Endodermal cell (in vitro differentiated cells): ENCODE measurements at regions not wholly inside any gene's neighbourhood (a gene's known extent, or its start where the extent isn't known, plus 50 kb on each side); places are given as distances from the start of the nearest gene placed in this dataset.
A peak's percentile ranks its signal among the peaks of the same experiment; 100 is the strongest.

Source experiments
- DNase-seq: peaks from one replicate; pipeline ENCODE4 v3.0.0-alpha.2; 2017
- H3K27ac ChIP-seq: 2 replicates; pipeline ENCODE4 v1.5.1; 2013; ENCODE audit warnings: mild to moderate bottlenecking, low read depth, low read length, moderate library complexity
- H3K27me3 ChIP-seq: 2 replicates; pipeline ENCODE4 v1.6.1; 2013; ENCODE audit warnings: mild to moderate bottlenecking, low read length, moderate library complexity; ENCODE audit not compliant: insufficient read depth, control insufficient read depth, poor library complexity, severe bottlenecking
- H3K36me3 ChIP-seq: 2 replicates; pipeline ENCODE4 v1.7.0; 2013; ENCODE audit warnings: mild to moderate bottlenecking, low read length, moderate library complexity; ENCODE audit not compliant: control insufficient read depth, insufficient read depth
- H3K4me1 ChIP-seq: one replicate; pipeline ENCODE4 v1.7.0; 2013; ENCODE audit warnings: low read length; ENCODE audit not compliant: control insufficient read depth, insufficient read depth
- H3K4me3 ChIP-seq: 2 replicates; pipeline ENCODE4 v1.5.1; 2013; ENCODE audit warnings: mild to moderate bottlenecking, low read length, moderate library complexity
- H3K9ac ChIP-seq: 2 replicates; pipeline ENCODE4 v1.6.1; 2013; ENCODE audit warnings: mild to moderate bottlenecking, low read length, moderate library complexity; ENCODE audit not compliant: poor library complexity, severe bottlenecking; ENCODE audit errors: extremely low read depth
- H3K9me3 ChIP-seq: 2 replicates; pipeline ENCODE4 v1.6.1; 2013; ENCODE audit warnings: mild to moderate bottlenecking, low read length, moderate library complexity; ENCODE audit not compliant: control insufficient read depth
- H3K27ac Mint-ChIP-seq: 2 replicates; pipeline ENCODE4 v1.8.0; 2020; ENCODE audit warnings: mixed read lengths
- H3K27me3 Mint-ChIP-seq: 2 replicates; pipeline ENCODE4 v1.8.0; 2021; ENCODE audit warnings: mild to moderate bottlenecking, mixed read lengths; ENCODE audit not compliant: insufficient read depth
- H3K36me3 Mint-ChIP-seq: 2 replicates; pipeline ENCODE4 v1.8.0; 2020; ENCODE audit warnings: low read depth, mixed read lengths
- H3K4me1 Mint-ChIP-seq: 2 replicates; pipeline ENCODE4 v1.8.0; 2020; ENCODE audit warnings: mixed read lengths
- H3K4me3 Mint-ChIP-seq: 2 replicates; pipeline ENCODE4 v1.8.0; 2020; ENCODE audit warnings: mild to moderate bottlenecking, moderate library complexity, mixed read lengths
- H3K9me3 Mint-ChIP-seq: 2 replicates; pipeline ENCODE4 v1.8.0; 2020; ENCODE audit warnings: mild to moderate bottlenecking, mixed read lengths
- CTCF ChIP-seq: fragments of 200-600 bp; sonication (generic); conservative IDR thresholded peaks from 2 replicates; pipeline ENCODE4 v1.5.0; 2021; ENCODE audit warnings: antibody characterized with exemption, mild to moderate bottlenecking
- WGBS, 2 experiments: methylation state at CpG; one replicate each; pipeline versions ENCODE4 v1.1.5 to v1.1.7; 2013; ENCODE audit warnings: missing lambda C conversion rate in 2 of 2, mixed read lengths in 1 of 2; ENCODE audit not compliant: insufficient coverage in 1 of 2, insufficient read length in 1 of 2; 5-methylcytosine and 5-hydroxymethylcytosine counted together

- peaks cover 5% of the 10 kb centered on the region for H3K9me3 ChIP-seq
- Mint-ChIP-seq H3K36me3 (peaks cover 2% of the 10 kb centered on the region), H3K4me1 (peaks cover 24% of the 10 kb centered on the region), H3K27me3 (no peaks in the 10 kb centered on the region), H3K9me3 (peaks cover 11% of the 10 kb centered on the region), H3K4me3 (no peak overlapping the region), H3K27ac (no peak overlapping the region)
- peaks cover 7% of the 10 kb centered on the region for H3K4me1 ChIP-seq
- no peaks in the 10 kb centered on the region for H3K36me3 ChIP-seq
- H3K9ac ChIP-seq, result no peak overlapping the region
- no peaks in the 10 kb centered on the region for H3K27me3 ChIP-seq
- no peak for DNase-seq
- TF ChIP-seq CTCF, result no peak
- H3K4me3 ChIP-seq, result no peak overlapping the region
- no peak overlapping the region for H3K27ac ChIP-seq
- 75 to 88% methylated on average over 1 of the region's 1 CpG for WGBS, 2 experiments
Observed at GRCh38 chr12:33129500-33129899, 232.9 kb upstream of the PKP2 start.

GRCh38 chr12:33125755-33126154, 229.2 kb upstream of the PKP2 start:
- peak overlapping the region; percentile 85 for H3K27ac Mint-ChIP-seq
- no peaks in the 10 kb centered on the region for H3K27me3 Mint-ChIP-seq
- peaks cover 28% of the 10 kb centered on the region for H3K4me1 Mint-ChIP-seq

GRCh38 chr12:33116284-33116683, 219.7 kb upstream of the PKP2 start:
- Mint-ChIP-seq H3K36me3 (no peaks in the 10 kb centered on the region), H3K4me3 (no peak overlapping the region), H3K27me3 (no peaks in the 10 kb centered on the region), H3K9me3 (no peaks in the 10 kb centered on the region), H3K27ac (peak overlapping the region; percentile 27), H3K4me1 (peaks cover 4% of the 10 kb centered on the region)
- WGBS, 2 experiments, result 70% methylated on average over 1 of the region's 1 CpG; no CpG with 5 or more reads in 1 of the 2 experiments
- no peaks in the 10 kb centered on the region for H3K36me3 ChIP-seq
- H3K4me3 ChIP-seq, result no peak overlapping the region
- no peaks in the 10 kb centered on the region for H3K9me3 ChIP-seq
- no peak for TF ChIP-seq CTCF
- H3K9ac ChIP-seq, result no peak overlapping the region
- DNase-seq, result peak; percentile 52
- H3K27ac ChIP-seq, result no peak overlapping the region
- no peaks in the 10 kb centered on the region for H3K4me1 ChIP-seq
- no peaks in the 10 kb centered on the region for H3K27me3 ChIP-seq

More at GRCh38 chr12:33125755-33126154, 229.2 kb upstream of the PKP2 start:
- H3K27me3 ChIP-seq, result no peaks in the 10 kb centered on the region
- Mint-ChIP-seq H3K4me3 (no peak overlapping the region), H3K9me3 (no peaks in the 10 kb centered on the region), H3K36me3 (no peaks in the 10 kb centered on the region)
- TF ChIP-seq CTCF, result no peak
- H3K27ac ChIP-seq, result no peak overlapping the region
- H3K4me3 ChIP-seq, result peak overlapping the region; percentile 33
- H3K36me3 ChIP-seq, result no peaks in the 10 kb centered on the region
- DNase-seq, result no peak
- peaks cover 7% of the 10 kb centered on the region for H3K4me1 ChIP-seq
- no peak overlapping the region for H3K9ac ChIP-seq
- H3K9me3 ChIP-seq, result no peaks in the 10 kb centered on the region
